ENCODE measurements at regions not wholly inside any gene's neighbourhood (a gene's known extent, or its start where the extent isn't known, plus 50 kb on each side); places are given as distances from the start of the nearest gene placed in this dataset.

- TF ChIP-seq CTCF (IDR thresholded peaks at IDR 0.05; ENCODE audit: low read depth, low read length) (no peak), POLR2A (IDR thresholded peaks at IDR 0.05; ENCODE audit: extremely low read depth, insufficient read length) (no peak)
These were observed 460.2 kb upstream of the NDST3 start for GRCh38 chr4:117574085-117574484.

Data from NB4 (cell line).